ENCODE measurements at regions not wholly inside any gene's neighbourhood (a gene's known extent, or its start where the extent isn't known, plus 50 kb on each side); places are given as distances from the start of the nearest gene placed in this dataset.

- Histone ChIP-seq H3K4me1 (ENCODE audit: control insufficient read depth, insufficient read depth, low read length, unreplicated experiment) (no peaks in the 10 kb centered on the region), H2AFZ (ENCODE audit: low read length, unreplicated experiment) (no peak overlapping the region), H3K36me3 (ENCODE audit: insufficient read depth, low read length) (no peaks in the 10 kb centered on the region), H3K27me3 (ENCODE audit: insufficient read depth, low read length) (no peaks in the 10 kb centered on the region), H3K27ac (ENCODE audit: low read depth, low read length) (no peak overlapping the region), H3K4me3 (ENCODE audit: low read depth, low read length) (no peak overlapping the region), H3K79me2 (ENCODE audit: control insufficient read depth, insufficient read depth, low read length, unreplicated experiment) (no peaks in the 10 kb centered on the region)
Observed at GRCh38 chr6:145331066-145331465, 404.3 kb downstream of the EPM2A start.

GRCh38 chr6:145332011-145332410 lies 403.3 kb downstream of the EPM2A start:
- no peaks in the 10 kb centered on the region for H3K27me3 ChIP-seq (ENCODE audit: insufficient read depth, low read length)
- H3K4me1 ChIP-seq (ENCODE audit: control insufficient read depth, insufficient read depth, low read length, unreplicated experiment), result no peaks in the 10 kb centered on the region
- H2AFZ ChIP-seq (ENCODE audit: low read length, unreplicated experiment), result no peak overlapping the region
- no peak overlapping the region for H3K27ac ChIP-seq (ENCODE audit: low read depth, low read length)
- H3K79me2 ChIP-seq (ENCODE audit: control insufficient read depth, insufficient read depth, low read length, unreplicated experiment), result no peaks in the 10 kb centered on the region
- H3K4me3 ChIP-seq (ENCODE audit: low read depth, low read length), result no peak overlapping the region
- H3K36me3 ChIP-seq (ENCODE audit: insufficient read depth, low read length), result no peaks in the 10 kb centered on the region

- no peaks in the 10 kb centered on the region for H3K4me1 ChIP-seq (ENCODE audit: control insufficient read depth, insufficient read depth, low read length, unreplicated experiment)
- H2AFZ ChIP-seq (ENCODE audit: low read length, unreplicated experiment), result no peak overlapping the region
- no peak overlapping the region for H3K27ac ChIP-seq (ENCODE audit: low read depth, low read length)
- no peaks in the 10 kb centered on the region for H3K27me3 ChIP-seq (ENCODE audit: insufficient read depth, low read length)
- H3K79me2 ChIP-seq (ENCODE audit: control insufficient read depth, insufficient read depth, low read length, unreplicated experiment), result no peaks in the 10 kb centered on the region
- H3K36me3 ChIP-seq (ENCODE audit: insufficient read depth, low read length), result no peaks in the 10 kb centered on the region
- H3K4me3 ChIP-seq (ENCODE audit: low read depth, low read length), result no peak overlapping the region
Observed at GRCh38 chr6:145336119-145336518, 399.2 kb downstream of the EPM2A start.

- Histone ChIP-seq H3K27ac (ENCODE audit: low read depth, low read length) (no peak overlapping the region), H3K4me3 (ENCODE audit: low read depth, low read length) (no peak overlapping the region), H3K79me2 (ENCODE audit: control insufficient read depth, insufficient read depth, low read length, unreplicated experiment) (no peaks in the 10 kb centered on the region), H3K36me3 (ENCODE audit: insufficient read depth, low read length) (no peaks in the 10 kb centered on the region), H3K4me1 (ENCODE audit: control insufficient read depth, insufficient read depth, low read length, unreplicated experiment) (no peaks in the 10 kb centered on the region), H3K27me3 (ENCODE audit: insufficient read depth, low read length) (no peaks in the 10 kb centered on the region), H2AFZ (ENCODE audit: low read length, unreplicated experiment) (no peak overlapping the region)
Observed at GRCh38 chr6:145339089-145339488, 396.2 kb downstream of the EPM2A start.

- H3K4me1 ChIP-seq (ENCODE audit: control insufficient read depth, insufficient read depth, low read length, unreplicated experiment), result no peaks in the 10 kb centered on the region
Observed at GRCh38 chr6:145340256-145340655, 395.1 kb downstream of the EPM2A start.

GRCh38 chr6:145345094-145345493 lies 390.2 kb downstream of the EPM2A start:
- Histone ChIP-seq H3K36me3 (ENCODE audit: insufficient read depth, low read length) (no peaks in the 10 kb centered on the region), H3K27me3 (ENCODE audit: insufficient read depth, low read length) (no peaks in the 10 kb centered on the region), H3K27ac (ENCODE audit: low read depth, low read length) (no peak overlapping the region), H2AFZ (ENCODE audit: low read length, unreplicated experiment) (no peak overlapping the region), H3K4me1 (ENCODE audit: control insufficient read depth, insufficient read depth, low read length, unreplicated experiment) (no peaks in the 10 kb centered on the region), H3K79me2 (ENCODE audit: control insufficient read depth, insufficient read depth, low read length, unreplicated experiment) (no peaks in the 10 kb centered on the region), H3K4me3 (ENCODE audit: low read depth, low read length) (no peak overlapping the region)

More at GRCh38 chr6:145340256-145340655, 395.1 kb downstream of the EPM2A start:
- Histone ChIP-seq H3K79me2 (ENCODE audit: control insufficient read depth, insufficient read depth, low read length, unreplicated experiment) (no peaks in the 10 kb centered on the region), H3K27me3 (ENCODE audit: insufficient read depth, low read length) (no peaks in the 10 kb centered on the region), H3K4me3 (ENCODE audit: low read depth, low read length) (no peak overlapping the region), H3K27ac (ENCODE audit: low read depth, low read length) (no peak overlapping the region), H2AFZ (ENCODE audit: low read length, unreplicated experiment) (no peak overlapping the region), H3K36me3 (ENCODE audit: insufficient read depth, low read length) (no peaks in the 10 kb centered on the region)

GRCh38 chr6:145347216-145347615 lies 388.1 kb downstream of the EPM2A start:
- no peak overlapping the region for H3K4me3 ChIP-seq (ENCODE audit: low read depth, low read length)
- H2AFZ ChIP-seq (ENCODE audit: low read length, unreplicated experiment), result no peak overlapping the region
- H3K27ac ChIP-seq (ENCODE audit: low read depth, low read length), result no peak overlapping the region
- H3K27me3 ChIP-seq (ENCODE audit: insufficient read depth, low read length), result no peaks in the 10 kb centered on the region
- no peaks in the 10 kb centered on the region for H3K79me2 ChIP-seq (ENCODE audit: control insufficient read depth, insufficient read depth, low read length, unreplicated experiment)
- H3K36me3 ChIP-seq (ENCODE audit: insufficient read depth, low read length), result no peaks in the 10 kb centered on the region
- no peaks in the 10 kb centered on the region for H3K4me1 ChIP-seq (ENCODE audit: control insufficient read depth, insufficient read depth, low read length, unreplicated experiment)

GRCh38 chr6:145349950-145350510 lies 385.3 kb downstream of the EPM2A start:
- Histone ChIP-seq H3K4me1 (ENCODE audit: control insufficient read depth, insufficient read depth, low read length, unreplicated experiment) (no peaks in the 10 kb centered on the region), H3K27ac (ENCODE audit: low read depth, low read length) (no peak overlapping the region)

GRCh38 chr6:145350928-145351327 lies 384.4 kb downstream of the EPM2A start:
- Histone ChIP-seq H3K27ac (ENCODE audit: low read depth, low read length) (no peak overlapping the region), H3K36me3 (ENCODE audit: insufficient read depth, low read length) (no peaks in the 10 kb centered on the region), H3K4me3 (ENCODE audit: low read depth, low read length) (no peak overlapping the region), H2AFZ (ENCODE audit: low read length, unreplicated experiment) (no peak overlapping the region), H3K79me2 (ENCODE audit: control insufficient read depth, insufficient read depth, low read length, unreplicated experiment) (no peaks in the 10 kb centered on the region), H3K4me1 (ENCODE audit: control insufficient read depth, insufficient read depth, low read length, unreplicated experiment) (no peaks in the 10 kb centered on the region), H3K27me3 (ENCODE audit: insufficient read depth, low read length) (no peaks in the 10 kb centered on the region)

More at GRCh38 chr6:145349950-145350510, 385.3 kb downstream of the EPM2A start:
- H2AFZ ChIP-seq (ENCODE audit: low read length, unreplicated experiment), result no peak overlapping the region
- no peaks in the 10 kb centered on the region for H3K79me2 ChIP-seq (ENCODE audit: control insufficient read depth, insufficient read depth, low read length, unreplicated experiment)
- H3K36me3 ChIP-seq (ENCODE audit: insufficient read depth, low read length), result no peaks in the 10 kb centered on the region
- no peaks in the 10 kb centered on the region for H3K27me3 ChIP-seq (ENCODE audit: insufficient read depth, low read length)
- H3K4me3 ChIP-seq (ENCODE audit: low read depth, low read length), result no peak overlapping the region

- H3K4me3 ChIP-seq (ENCODE audit: low read depth, low read length), result no peak overlapping the region
- H3K36me3 ChIP-seq (ENCODE audit: insufficient read depth, low read length), result no peaks in the 10 kb centered on the region
- H2AFZ ChIP-seq (ENCODE audit: low read length, unreplicated experiment), result no peak overlapping the region
- H3K4me1 ChIP-seq (ENCODE audit: control insufficient read depth, insufficient read depth, low read length, unreplicated experiment), result no peaks in the 10 kb centered on the region
- H3K27me3 ChIP-seq (ENCODE audit: insufficient read depth, low read length), result no peaks in the 10 kb centered on the region
- no peaks in the 10 kb centered on the region for H3K79me2 ChIP-seq (ENCODE audit: control insufficient read depth, insufficient read depth, low read length, unreplicated experiment)
- H3K27ac ChIP-seq (ENCODE audit: low read depth, low read length), result no peak overlapping the region
Observed at GRCh38 chr6:145352382-145353080, 382.8 kb downstream of the EPM2A start.

- H3K27ac ChIP-seq (ENCODE audit: low read depth, low read length), result no peak overlapping the region
- no peaks in the 10 kb centered on the region for H3K36me3 ChIP-seq (ENCODE audit: insufficient read depth, low read length)
- no peak overlapping the region for H2AFZ ChIP-seq (ENCODE audit: low read length, unreplicated experiment)
- H3K27me3 ChIP-seq (ENCODE audit: insufficient read depth, low read length), result no peaks in the 10 kb centered on the region
- H3K79me2 ChIP-seq (ENCODE audit: control insufficient read depth, insufficient read depth, low read length, unreplicated experiment), result no peaks in the 10 kb centered on the region
- no peak overlapping the region for H3K4me3 ChIP-seq (ENCODE audit: low read depth, low read length)
- H3K4me1 ChIP-seq (ENCODE audit: control insufficient read depth, insufficient read depth, low read length, unreplicated experiment), result no peaks in the 10 kb centered on the region
Observed at GRCh38 chr6:145360865-145361264, 374.5 kb downstream of the EPM2A start.

Measured in ACC112 (cell line).